ENCODE measurements at regions not wholly inside any gene's neighbourhood (a gene's known extent, or its start where the extent isn't known, plus 50 kb on each side); places are given as distances from the start of the nearest gene placed in this dataset.

- DNase-seq = no peak
- WGBS, 5 donors = 88 to 93% (median 92%) methylated on average over 1 of the region's 1 CpG
- Histone ChIP-seq H3K4me3 (no peak overlapping the region), H3K4me1 (no peaks in the 10 kb centered on the region), H3K27ac (no peak overlapping the region), H3K27me3 (no peaks in the 10 kb centered on the region), H3K9me3 (peaks cover 0 to 7% (median 4%) of the 10 kb centered on the region in 4 donors), H3K36me3 (no peaks in the 10 kb centered on the region)
- intact Hi-C loops (cut with DNase I; ENCODE audit: low total_unique reads) = no loop called here
- TF ChIP-seq, protein P1, sequence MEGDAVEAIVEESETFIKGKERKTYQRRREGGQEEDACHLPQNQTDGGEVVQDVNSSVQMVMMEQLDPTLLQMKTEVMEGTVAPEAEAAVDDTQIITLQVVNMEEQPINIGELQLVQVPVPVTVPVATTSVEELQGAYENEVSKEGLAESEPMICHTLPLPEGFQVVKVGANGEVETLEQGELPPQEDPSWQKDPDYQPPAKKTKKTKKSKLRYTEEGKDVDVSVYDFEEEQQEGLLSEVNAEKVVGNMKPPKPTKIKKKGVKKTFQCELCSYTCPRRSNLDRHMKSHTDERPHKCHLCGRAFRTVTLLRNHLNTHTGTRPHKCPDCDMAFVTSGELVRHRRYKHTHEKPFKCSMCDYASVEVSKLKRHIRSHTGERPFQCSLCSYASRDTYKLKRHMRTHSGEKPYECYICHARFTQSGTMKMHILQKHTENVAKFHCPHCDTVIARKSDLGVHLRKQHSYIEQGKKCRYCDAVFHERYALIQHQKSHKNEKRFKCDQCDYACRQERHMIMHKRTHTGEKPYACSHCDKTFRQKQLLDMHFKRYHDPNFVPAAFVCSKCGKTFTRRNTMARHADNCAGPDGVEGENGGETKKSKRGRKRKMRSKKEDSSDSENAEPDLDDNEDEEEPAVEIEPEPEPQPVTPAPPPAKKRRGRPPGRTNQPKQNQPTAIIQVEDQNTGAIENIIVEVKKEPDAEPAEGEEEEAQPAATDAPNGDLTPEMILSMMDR (IDR thresholded peaks at IDR 0.05) = no peak
- TF ChIP-seq POLR2A (IDR thresholded peaks at IDR 0.05) = no peak
- TF ChIP-seq POLR2AphosphoS5 (IDR thresholded peaks at IDR 0.05) = no peak
- no peak for TF ChIP-seq EP300 (IDR thresholded peaks at IDR 0.05)
Observed at GRCh38 chr4:163939597-163939996, 445.1 kb downstream of the TMA16 start.

DNA sequence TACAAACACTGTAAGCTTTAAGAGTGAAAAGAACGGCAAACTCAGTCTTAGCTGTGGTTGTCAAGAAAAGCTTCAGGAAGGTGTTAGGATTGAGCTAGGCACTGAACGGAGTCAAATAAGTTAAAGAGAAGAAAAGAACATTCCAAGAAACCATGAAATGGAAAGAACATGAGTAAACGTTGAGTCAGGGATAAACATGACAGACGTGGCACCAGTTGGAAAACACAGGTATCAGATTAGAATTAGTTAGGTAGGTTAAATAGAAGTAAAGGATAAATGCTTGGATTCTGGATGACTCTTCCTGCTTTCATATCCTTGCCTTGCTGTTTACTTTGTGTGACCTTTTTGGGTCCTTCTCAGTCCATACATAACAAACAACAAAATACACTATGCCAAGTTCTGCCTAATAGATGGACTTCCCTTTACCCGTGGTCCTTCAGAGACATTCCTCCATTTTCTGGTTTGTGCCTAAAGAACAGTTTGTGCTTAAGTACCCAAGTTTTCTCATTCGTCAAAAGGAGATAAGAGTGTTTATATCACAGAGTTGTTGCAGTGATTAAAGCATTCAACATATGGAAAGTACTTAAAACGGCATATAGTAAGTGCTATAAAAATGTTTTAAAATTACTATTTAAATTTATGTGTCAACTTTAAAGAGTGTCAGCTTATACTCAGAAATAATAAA is 446.9 kb downstream of the TMA16 start:
- H3K4me3 ChIP-seq = no peak overlapping the region
- WGBS, 5 donors = 25 to 34% (median 27%) methylated on average over 7 of the region's 7 CpGs

GRCh38 chr4:163948920-163949455 is 454.5 kb downstream of the TMA16 start:
- Histone ChIP-seq H3K4me3 (no peak overlapping the region), H3K9me3 (no peaks in the 10 kb centered on the region), H3K4me1 (no peaks in the 10 kb centered on the region), H3K36me3 (no peaks in the 10 kb centered on the region), H3K27me3 (no peaks in the 10 kb centered on the region), H3K27ac (no peak overlapping the region)
- WGBS, 5 donors = 78 to 90% (median 89%) methylated on average over 4 to 9 of the region's 9 CpGs
- intact Hi-C loops (cut with DNase I; ENCODE audit: low total_unique reads) = no loop called here
- TF ChIP-seq POLR2AphosphoS5 (IDR thresholded peaks at IDR 0.05) (no peak), POLR2A (IDR thresholded peaks at IDR 0.05) (no peak), EP300 (IDR thresholded peaks at IDR 0.05) (no peak)
- TF ChIP-seq, protein P1 (IDR thresholded peaks at IDR 0.05) = no peak
- no peak for DNase-seq

More for the DNA sequence above, 446.9 kb downstream of the TMA16 start:
- H3K36me3 ChIP-seq = no peaks in the 10 kb centered on the region
- TF ChIP-seq POLR2AphosphoS5 (IDR thresholded peaks at IDR 0.05) = no peak
- TF ChIP-seq POLR2A (IDR thresholded peaks at IDR 0.05) = no peak
- TF ChIP-seq EP300 (IDR thresholded peaks at IDR 0.05) = no peak
- TF ChIP-seq, protein P1 (IDR thresholded peaks at IDR 0.05) = no peak
- DNase-seq = no peak
- H3K27ac ChIP-seq = peak overlapping the region in 1 of 5 donors; percentile 16
- intact Hi-C loops (cut with DNase I; ENCODE audit: low total_unique reads) = no loop called here
- H3K4me1 ChIP-seq = no peaks in the 10 kb centered on the region
- H3K9me3 ChIP-seq = peaks cover 0 to 7% (median 4%) of the 10 kb centered on the region in 4 donors
- no peaks in the 10 kb centered on the region for H3K27me3 ChIP-seq

DNA sequence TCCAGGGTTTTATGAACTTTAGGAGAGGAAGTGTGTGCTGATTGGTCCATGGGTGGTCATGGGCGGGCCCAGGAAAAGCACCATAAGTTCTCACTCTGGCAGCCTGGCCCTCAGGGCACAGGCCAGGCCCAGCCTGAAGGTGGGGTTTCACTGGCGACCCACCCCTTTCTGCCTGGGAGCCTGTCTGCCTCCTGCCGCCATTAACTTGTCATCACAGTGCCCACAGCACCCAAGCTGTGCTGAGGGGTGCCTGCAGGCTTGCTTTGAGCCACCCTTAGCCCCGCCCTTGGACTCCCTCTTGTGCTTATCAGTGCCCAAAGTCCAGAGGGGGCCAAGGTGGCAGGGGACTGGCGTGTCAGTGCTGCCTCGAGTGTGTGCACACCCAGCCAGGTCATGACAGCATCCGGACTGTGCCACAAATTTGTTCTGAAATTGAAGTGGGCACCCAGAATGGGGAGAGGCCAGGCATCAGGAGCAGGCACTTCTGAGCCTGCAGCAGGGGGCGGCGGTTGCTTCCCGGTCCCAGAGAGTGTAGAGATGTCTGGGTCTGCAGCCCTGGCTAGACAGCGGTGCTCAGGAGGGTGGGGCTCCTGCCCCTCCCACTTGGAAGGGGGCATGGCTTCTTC is 455.6 kb downstream of the TMA16 start:
- DNase-seq = no peak
- Histone ChIP-seq H3K27me3 (no peaks in the 10 kb centered on the region), H3K4me1 (no peaks in the 10 kb centered on the region), H3K36me3 (no peaks in the 10 kb centered on the region), H3K4me3 (no peak overlapping the region), H3K9me3 (no peaks in the 10 kb centered on the region), H3K27ac (no peak overlapping the region)
- 85 to 100% (median 86%) methylated on average over 1 to 11 of the region's 11 CpGs for WGBS, 5 donors
- intact Hi-C loops (cut with DNase I; ENCODE audit: low total_unique reads) = no loop called here
- TF ChIP-seq EP300 (IDR thresholded peaks at IDR 0.05) (no peak), POLR2AphosphoS5 (IDR thresholded peaks at IDR 0.05) (no peak), POLR2A (IDR thresholded peaks at IDR 0.05) (no peak)
- TF ChIP-seq, protein P1 (IDR thresholded peaks at IDR 0.05) = no peak

Measured in stomach (tissue), 8 donors.